ENCODE measurements at regions not wholly inside any gene's neighbourhood (a gene's known extent, or its start where the extent isn't known, plus 50 kb on each side); places are given as distances from the start of the nearest gene placed in this dataset.
"Not testable (repeated sequence)": the region's sequence is repeated elsewhere in the genome, so short reads cannot be mapped to it uniquely, and the experiment has no call there.

DNA sequence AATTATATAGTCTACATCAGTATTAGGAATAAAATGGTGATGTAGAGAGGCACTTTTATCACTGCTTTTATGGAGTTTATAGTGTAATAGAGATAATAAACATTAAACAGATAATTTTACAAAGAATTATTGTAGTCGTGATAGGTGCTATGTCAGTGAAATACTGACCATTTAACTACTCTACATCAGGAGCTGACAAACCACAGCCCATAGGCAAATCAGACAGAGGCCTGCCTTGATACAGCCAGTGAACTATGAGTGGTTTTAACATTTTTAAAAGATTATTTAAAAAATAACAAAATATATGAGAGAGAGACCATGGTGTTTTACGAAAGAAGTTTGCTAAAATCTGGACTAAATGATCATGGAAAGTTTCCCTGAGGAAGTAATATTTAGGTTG lies 104.3 kb downstream of the KLRB1 start:
- TF ChIP-seq, protein P1, sequence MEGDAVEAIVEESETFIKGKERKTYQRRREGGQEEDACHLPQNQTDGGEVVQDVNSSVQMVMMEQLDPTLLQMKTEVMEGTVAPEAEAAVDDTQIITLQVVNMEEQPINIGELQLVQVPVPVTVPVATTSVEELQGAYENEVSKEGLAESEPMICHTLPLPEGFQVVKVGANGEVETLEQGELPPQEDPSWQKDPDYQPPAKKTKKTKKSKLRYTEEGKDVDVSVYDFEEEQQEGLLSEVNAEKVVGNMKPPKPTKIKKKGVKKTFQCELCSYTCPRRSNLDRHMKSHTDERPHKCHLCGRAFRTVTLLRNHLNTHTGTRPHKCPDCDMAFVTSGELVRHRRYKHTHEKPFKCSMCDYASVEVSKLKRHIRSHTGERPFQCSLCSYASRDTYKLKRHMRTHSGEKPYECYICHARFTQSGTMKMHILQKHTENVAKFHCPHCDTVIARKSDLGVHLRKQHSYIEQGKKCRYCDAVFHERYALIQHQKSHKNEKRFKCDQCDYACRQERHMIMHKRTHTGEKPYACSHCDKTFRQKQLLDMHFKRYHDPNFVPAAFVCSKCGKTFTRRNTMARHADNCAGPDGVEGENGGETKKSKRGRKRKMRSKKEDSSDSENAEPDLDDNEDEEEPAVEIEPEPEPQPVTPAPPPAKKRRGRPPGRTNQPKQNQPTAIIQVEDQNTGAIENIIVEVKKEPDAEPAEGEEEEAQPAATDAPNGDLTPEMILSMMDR (conservative IDR thresholded peaks at IDR 0.05; ENCODE audit: low read length) = not testable (repeated sequence)
- not testable (repeated sequence) for TF ChIP-seq EZH2phosphoT487 (IDR thresholded peaks at IDR 0.05; ENCODE audit: borderline replicate concordance, low read depth, low read length)
